ENCODE measurements at regions not wholly inside any gene's neighbourhood (a gene's known extent, or its start where the extent isn't known, plus 50 kb on each side); places are given as distances from the start of the nearest gene placed in this dataset.

DNA sequence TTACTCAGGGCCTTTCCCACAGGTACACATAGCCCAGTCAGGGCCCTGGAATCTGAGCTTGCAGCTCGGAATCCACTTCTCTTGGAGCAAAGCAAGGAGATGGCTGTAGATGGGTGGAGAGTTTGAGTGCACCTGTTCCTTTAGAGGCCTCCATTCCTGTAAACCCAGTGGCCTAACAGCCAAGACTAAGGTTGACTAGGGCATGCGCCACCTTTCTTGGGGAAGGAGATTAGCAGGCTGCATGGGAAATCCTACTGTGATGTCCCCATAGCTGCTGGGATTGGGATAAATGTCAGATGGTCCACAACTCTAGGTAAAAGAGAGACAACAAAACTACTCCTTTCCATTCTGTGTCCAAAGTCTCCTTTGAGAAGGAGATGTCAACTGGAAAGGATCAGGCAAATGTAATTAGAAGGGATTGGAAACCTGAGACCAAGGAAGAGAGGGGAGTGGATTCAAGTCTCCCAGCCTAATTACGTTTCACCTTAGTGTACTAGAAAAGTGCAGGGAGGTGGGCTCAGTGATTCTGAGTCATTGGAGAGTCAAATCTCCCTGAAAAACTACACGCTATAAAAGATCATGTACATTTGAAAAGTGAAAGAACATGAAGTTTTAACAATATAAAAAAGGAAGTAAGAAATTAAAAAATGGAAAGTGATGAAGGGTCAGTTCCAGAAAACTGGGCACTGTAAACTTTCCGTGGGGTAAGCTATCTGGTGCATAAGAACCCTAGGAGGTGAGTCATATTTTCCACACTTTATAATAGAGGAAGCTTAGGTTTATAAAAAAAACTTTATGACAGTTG, 104.2 kb downstream of the SEC61B start:
- 0% methylated on average over 5 of the region's 5 CpGs for WGBS (ENCODE audit: insufficient coverage, low coverage, missing lambda C conversion rate)
- H3K79me2 ChIP-seq (ENCODE audit: control insufficient read depth, insufficient read depth, low read length), result no peaks in the 10 kb centered on the region
- intact Hi-C loops (cut with micrococcal nuclease) (no loop called here), in situ Hi-C loops (cut with MboI) (no loop called here)
- H3K4me2 ChIP-seq (ENCODE audit: insufficient read depth, low read length), result no peak overlapping the region
- no peak overlapping the region for H2AFZ ChIP-seq (ENCODE audit: low read depth, low read length)
- no peaks in the 10 kb centered on the region for H3K36me3 ChIP-seq (ENCODE audit: control insufficient read depth, insufficient read depth, low read length)
- BruUV-seq (replicated peaks), result no TSS peak
- peak; percentile 78 for ATAC-seq
- H3K9me1 ChIP-seq (ENCODE audit: control insufficient read depth, insufficient read depth, low read length), result no peaks in the 10 kb centered on the region
- H3K4me3 ChIP-seq, result no peak overlapping the region
- peaks cover 4 to 6% of the 10 kb centered on the region in 2 experiments; a peak in 2 of 5 replicates for H3K27me3 ChIP-seq (ENCODE audit: control insufficient read depth in 2 of 2, insufficient read depth in 2 of 2, low read length in 2 of 2)
- H3K9ac ChIP-seq (ENCODE audit: insufficient read depth in 1 of 2, low read depth in 2 of 2, low read length in 2 of 2), result no peak overlapping the region
- peak in 1 of 4 experiments; percentile 13 for DNase-seq (ENCODE audit: extremely low read depth in 1 of 4, low spot score in 3 of 4)
- ChIA-PET CTCF (ENCODE audit: low intra/inter-chr PET ratio) (no interaction called here), POLR2A (interaction anchor here (0.5 to 1.2 kb wide), 3 partner anchors 30 to 580 kb away, joined by 3 read pairs; partner anchors contain the start of gene STX17)
- FAIRE-seq, result no peak
- H3K27ac ChIP-seq (ENCODE audit: extremely low read depth, low read depth, low read length), result no peak overlapping the region
- no peaks in the 10 kb centered on the region for H3K9me3 ChIP-seq (replicated peaks; ENCODE audit: control insufficient read depth, insufficient read depth, low read depth, low read length)
- no peaks in the 10 kb centered on the region for H3K4me1 ChIP-seq (replicated peaks in 1 of 2; ENCODE audit: control insufficient read depth in 2 of 2, insufficient read depth in 2 of 2, low read length in 2 of 2)
- TF ChIP-seq, protein P1, sequence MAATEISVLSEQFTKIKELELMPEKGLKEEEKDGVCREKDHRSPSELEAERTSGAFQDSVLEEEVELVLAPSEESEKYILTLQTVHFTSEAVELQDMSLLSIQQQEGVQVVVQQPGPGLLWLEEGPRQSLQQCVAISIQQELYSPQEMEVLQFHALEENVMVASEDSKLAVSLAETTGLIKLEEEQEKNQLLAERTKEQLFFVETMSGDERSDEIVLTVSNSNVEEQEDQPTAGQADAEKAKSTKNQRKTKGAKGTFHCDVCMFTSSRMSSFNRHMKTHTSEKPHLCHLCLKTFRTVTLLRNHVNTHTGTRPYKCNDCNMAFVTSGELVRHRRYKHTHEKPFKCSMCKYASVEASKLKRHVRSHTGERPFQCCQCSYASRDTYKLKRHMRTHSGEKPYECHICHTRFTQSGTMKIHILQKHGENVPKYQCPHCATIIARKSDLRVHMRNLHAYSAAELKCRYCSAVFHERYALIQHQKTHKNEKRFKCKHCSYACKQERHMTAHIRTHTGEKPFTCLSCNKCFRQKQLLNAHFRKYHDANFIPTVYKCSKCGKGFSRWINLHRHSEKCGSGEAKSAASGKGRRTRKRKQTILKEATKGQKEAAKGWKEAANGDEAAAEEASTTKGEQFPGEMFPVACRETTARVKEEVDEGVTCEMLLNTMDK (IDR thresholded peaks at IDR 0.05; ENCODE audit: borderline replicate concordance, insufficient read depth, low read depth, low read length, poor library complexity, severe bottlenecking), result peak; percentile 11
- peak; percentile 53 to 56 for TF ChIP-seq NRF1 (conservative IDR thresholded peaks at IDR 0.05 in 1 of 2, IDR thresholded peaks at IDR 0.05 in 1 of 2)
- TF ChIP-seq, protein P2, sequence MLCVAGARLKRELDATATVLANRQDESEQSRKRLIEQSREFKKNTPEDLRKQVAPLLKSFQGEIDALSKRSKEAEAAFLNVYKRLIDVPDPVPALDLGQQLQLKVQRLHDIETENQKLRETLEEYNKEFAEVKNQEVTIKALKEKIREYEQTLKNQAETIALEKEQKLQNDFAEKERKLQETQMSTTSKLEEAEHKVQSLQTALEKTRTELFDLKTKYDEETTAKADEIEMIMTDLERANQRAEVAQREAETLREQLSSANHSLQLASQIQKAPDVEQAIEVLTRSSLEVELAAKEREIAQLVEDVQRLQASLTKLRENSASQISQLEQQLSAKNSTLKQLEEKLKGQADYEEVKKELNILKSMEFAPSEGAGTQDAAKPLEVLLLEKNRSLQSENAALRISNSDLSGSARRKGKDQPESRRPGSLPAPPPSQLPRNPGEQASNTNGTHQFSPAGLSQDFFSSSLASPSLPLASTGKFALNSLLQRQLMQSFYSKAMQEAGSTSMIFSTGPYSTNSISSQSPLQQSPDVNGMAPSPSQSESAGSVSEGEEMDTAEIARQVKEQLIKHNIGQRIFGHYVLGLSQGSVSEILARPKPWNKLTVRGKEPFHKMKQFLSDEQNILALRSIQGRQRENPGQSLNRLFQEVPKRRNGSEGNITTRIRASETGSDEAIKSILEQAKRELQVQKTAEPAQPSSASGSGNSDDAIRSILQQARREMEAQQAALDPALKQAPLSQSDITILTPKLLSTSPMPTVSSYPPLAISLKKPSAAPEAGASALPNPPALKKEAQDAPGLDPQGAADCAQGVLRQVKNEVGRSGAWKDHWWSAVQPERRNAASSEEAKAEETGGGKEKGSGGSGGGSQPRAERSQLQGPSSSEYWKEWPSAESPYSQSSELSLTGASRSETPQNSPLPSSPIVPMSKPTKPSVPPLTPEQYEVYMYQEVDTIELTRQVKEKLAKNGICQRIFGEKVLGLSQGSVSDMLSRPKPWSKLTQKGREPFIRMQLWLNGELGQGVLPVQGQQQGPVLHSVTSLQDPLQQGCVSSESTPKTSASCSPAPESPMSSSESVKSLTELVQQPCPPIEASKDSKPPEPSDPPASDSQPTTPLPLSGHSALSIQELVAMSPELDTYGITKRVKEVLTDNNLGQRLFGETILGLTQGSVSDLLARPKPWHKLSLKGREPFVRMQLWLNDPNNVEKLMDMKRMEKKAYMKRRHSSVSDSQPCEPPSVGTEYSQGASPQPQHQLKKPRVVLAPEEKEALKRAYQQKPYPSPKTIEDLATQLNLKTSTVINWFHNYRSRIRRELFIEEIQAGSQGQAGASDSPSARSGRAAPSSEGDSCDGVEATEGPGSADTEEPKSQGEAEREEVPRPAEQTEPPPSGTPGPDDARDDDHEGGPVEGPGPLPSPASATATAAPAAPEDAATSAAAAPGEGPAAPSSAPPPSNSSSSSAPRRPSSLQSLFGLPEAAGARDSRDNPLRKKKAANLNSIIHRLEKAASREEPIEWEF (CRISPR knock-in tag; IDR thresholded peaks at IDR 0.05), result no peak
- TF ChIP-seq RAD21 (CRISPR knock-in tag; conservative IDR thresholded peaks at IDR 0.05 in 1 of 2, IDR thresholded peaks at IDR 0.05 in 1 of 2), result peak in 1 of 2 experiments; percentile 26; a peak in 2 of 4 replicates
- TF ChIP-seq, protein P3, sequence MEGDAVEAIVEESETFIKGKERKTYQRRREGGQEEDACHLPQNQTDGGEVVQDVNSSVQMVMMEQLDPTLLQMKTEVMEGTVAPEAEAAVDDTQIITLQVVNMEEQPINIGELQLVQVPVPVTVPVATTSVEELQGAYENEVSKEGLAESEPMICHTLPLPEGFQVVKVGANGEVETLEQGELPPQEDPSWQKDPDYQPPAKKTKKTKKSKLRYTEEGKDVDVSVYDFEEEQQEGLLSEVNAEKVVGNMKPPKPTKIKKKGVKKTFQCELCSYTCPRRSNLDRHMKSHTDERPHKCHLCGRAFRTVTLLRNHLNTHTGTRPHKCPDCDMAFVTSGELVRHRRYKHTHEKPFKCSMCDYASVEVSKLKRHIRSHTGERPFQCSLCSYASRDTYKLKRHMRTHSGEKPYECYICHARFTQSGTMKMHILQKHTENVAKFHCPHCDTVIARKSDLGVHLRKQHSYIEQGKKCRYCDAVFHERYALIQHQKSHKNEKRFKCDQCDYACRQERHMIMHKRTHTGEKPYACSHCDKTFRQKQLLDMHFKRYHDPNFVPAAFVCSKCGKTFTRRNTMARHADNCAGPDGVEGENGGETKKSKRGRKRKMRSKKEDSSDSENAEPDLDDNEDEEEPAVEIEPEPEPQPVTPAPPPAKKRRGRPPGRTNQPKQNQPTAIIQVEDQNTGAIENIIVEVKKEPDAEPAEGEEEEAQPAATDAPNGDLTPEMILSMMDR (IDR thresholded peaks at IDR 0.05 in 2 of 3, conservative IDR thresholded peaks at IDR 0.05 in 1 of 3; ENCODE audit: insufficient read depth in 2 of 3, low read depth in 1 of 3, low read length in 3 of 3), result peak; percentile 22 to 44 (median 41); a peak in 3 of 6 replicates
- no peaks in the 10 kb centered on the region; the same call in 1 of the 2 replicates for H4K20me1 ChIP-seq (replicated peaks; ENCODE audit: control insufficient read depth, insufficient read depth, low read length)
